HCT116 (cell line): ENCODE measurements at regions not wholly inside any gene's neighbourhood (a gene's known extent, or its start where the extent isn't known, plus 50 kb on each side); places are given as distances from the start of the nearest gene placed in this dataset.

Source experiments
- ATAC-seq: fragments of 200-7000 bp; cut with Tn5 transposase; 2 replicates; pipeline ENCODE4 v1.9.1; 2020; ENCODE audit warnings: mild to moderate bottlenecking, moderate library complexity
- BruUV-seq: library from RNA; stranded (reverse); fragments of 400-500 nt; replicated peaks from 2 replicates; lab custom pipeline; 2021; lab: Mats Ljungman, UMichigan
- CTCF ChIA-PET: fragments of 300-600 bp; sonication (Branson Sonifier 250); formaldehyde crosslinking; loops from one replicate; lab custom pipeline; 2021; ENCODE audit warnings: antibody characterized with exemption; lab: Charles Lee
- POLR2A ChIA-PET: fragments of 300-600, 350-600 bp; sonication (Branson Sonifier 250); formaldehyde crosslinking; loops from one replicate; lab custom pipeline; 2021; ENCODE audit warnings: antibody characterized with exemption; lab: Charles Lee
- RAD21 ChIA-PET, 2 experiments: fragments of 300-600 bp; sonication (Branson Sonifier 250); formaldehyde crosslinking; loops; one replicate each; lab custom pipeline; 2023; ENCODE audit warnings: low total read pairs in 2 of 2; ENCODE audit not compliant: uncharacterized antibody in 2 of 2, unreplicated experiment in 2 of 2, low non-redundant PET in 1 of 2; lab: Charles Lee
- DNase-seq: peaks from one replicate; pipeline ENCODE4 v3.0.0-alpha.2; 2010; ENCODE audit warnings: low read depth, low spot score
- H2AFZ ChIP-seq: fragments of 200-600 bp; shearing (Covaris generic), sonication (generic); 2 replicates; pipeline ENCODE4 v1.6.1; 2017; ENCODE audit warnings: low read depth, mixed run types, mixed read lengths, antibody characterized with exemption, low read length; ENCODE audit not compliant: poor library complexity, severe bottlenecking
- H3K27ac ChIP-seq: 2 replicates; pipeline ENCODE4 v1.5.1; 2012; ENCODE audit warnings: low read depth, low read length
- H3K27me3 ChIP-seq: fragments of 200-600 bp; sonication (generic); 2 replicates; pipeline ENCODE4 v1.6.1; 2016; ENCODE audit warnings: mixed run types, low read length, mixed read lengths; ENCODE audit not compliant: insufficient read depth
- H3K36me3 ChIP-seq, 2 experiments: fragments of 200-500 bp in 1 of 2; fragments of 200-600 bp in 1 of 2; sonication (Bioruptor generic) in 1 of 2; sonication (generic) in 1 of 2; 2 replicates each; pipeline versions ENCODE4 v1.5.1 to v1.6.1; 2014 to 2016; ENCODE audit warnings: low read length in 2 of 2, inconsistent platforms in 1 of 2, mixed read lengths in 1 of 2, mixed run types in 1 of 2; ENCODE audit not compliant: insufficient read depth in 2 of 2, control insufficient read depth in 1 of 2
- H3K4me1 ChIP-seq, 2 experiments: fragments of 200-600 bp in 1 of 2; sonication (generic) in 1 of 2; 2 replicates each; pipeline versions ENCODE4 v1.5.1 to v1.6.1; 2012 to 2017; ENCODE audit warnings: low read length in 2 of 2, inconsistent platforms in 1 of 2, mild to moderate bottlenecking in 1 of 2, mixed read lengths in 1 of 2, mixed run types in 1 of 2, moderate library complexity in 1 of 2; ENCODE audit not compliant: insufficient read depth in 2 of 2, control insufficient read depth in 1 of 2
- H3K4me2 ChIP-seq: fragments of 200-600 bp; sonication (generic); 2 replicates; pipeline ENCODE4 v1.6.1; 2017; ENCODE audit warnings: mixed run types, low read length, mixed read lengths
- H3K4me3 ChIP-seq, 2 experiments: fragments of 200-600 bp in 1 of 2; sonication (generic) in 1 of 2; replicated peaks in 1 of 2; 2 replicates each; pipeline ENCODE4 v1.5.1; 2011 to 2016; ENCODE audit warnings: low read length in 2 of 2, control low read depth in 1 of 2, low read depth in 1 of 2, mild to moderate bottlenecking in 1 of 2, mixed read lengths in 1 of 2, mixed run types in 1 of 2
- H3K79me2 ChIP-seq: fragments of 200-600 bp; sonication (generic); 2 replicates; pipeline ENCODE4 v1.6.1; 2017; ENCODE audit warnings: mild to moderate bottlenecking, mixed run types, low read length, moderate library complexity, mixed read lengths; ENCODE audit not compliant: insufficient read depth
- H3K9ac ChIP-seq: fragments of 200-600 bp; sonication (generic); 2 replicates; pipeline ENCODE4 v1.6.1; 2016; ENCODE audit warnings: low read length, mixed read lengths
- H3K9me2 ChIP-seq: fragments of 200-600 bp; sonication (generic), shearing (Covaris generic); 2 replicates; pipeline ENCODE4 v1.6.1; 2017; ENCODE audit warnings: mixed run types, mild to moderate bottlenecking, moderate library complexity; ENCODE audit not compliant: insufficient read depth
- H3K9me3 ChIP-seq, 2 experiments: fragments of 200-500 bp in 1 of 2; fragments of 200-600 bp in 1 of 2; sonication (Bioruptor generic) in 1 of 2; sonication (generic) in 1 of 2; 2 replicates each; pipeline ENCODE4 v1.6.1; 2014 to 2017; ENCODE audit warnings: low read length in 2 of 2, mixed read lengths in 2 of 2, inconsistent platforms in 1 of 2, low read depth in 1 of 2, mild to moderate bottlenecking in 1 of 2, mixed run types in 1 of 2, moderate library complexity in 1 of 2; ENCODE audit not compliant: control insufficient read depth in 1 of 2, insufficient read depth in 1 of 2
- H4K20me1 ChIP-seq: fragments of 200-600 bp; sonication (generic), shearing (Covaris generic); 2 replicates; pipeline ENCODE4 v1.6.1; 2017; ENCODE audit warnings: mixed run types, mild to moderate bottlenecking, moderate library complexity; ENCODE audit not compliant: insufficient read depth
- CBX3 ChIP-seq: IDR thresholded peaks from 2 replicates; pipeline ENCODE4 v1.6.1; 2012; ENCODE audit warnings: low read depth
- CEBPB ChIP-seq: IDR thresholded peaks from 2 replicates; pipeline ENCODE4 v1.6.1; 2012; ENCODE audit warnings: low read depth
- CTCF ChIP-seq, 3 experiments: fragments of 200-600 bp in 1 of 3; sonication (generic) in 1 of 3; IDR thresholded peaks in 2 of 3; conservative IDR thresholded peaks in 1 of 3; 2 replicates each; pipeline ENCODE4 v1.5.1; 2012 to 2017; ENCODE audit warnings: low read depth in 2 of 3, low read length in 2 of 3, antibody characterized with exemption in 1 of 3, borderline replicate concordance in 1 of 3, control low read depth in 1 of 3, mild to moderate bottlenecking in 1 of 3, mixed read lengths in 1 of 3, mixed run types in 1 of 3, moderate library complexity in 1 of 3; ENCODE audit not compliant: insufficient read depth in 1 of 3
- ELF1 ChIP-seq: IDR thresholded peaks from 2 replicates; pipeline ENCODE4 v1.6.1; 2012; ENCODE audit warnings: low read depth, borderline replicate concordance
- FOSL1 ChIP-seq: IDR thresholded peaks from 2 replicates; pipeline ENCODE4 v1.6.1; 2012; ENCODE audit warnings: low read depth
- MAX ChIP-seq: IDR thresholded peaks from 2 replicates; pipeline ENCODE4 v1.6.1; 2012
- POLR2A ChIP-seq: IDR thresholded peaks from 2 replicates; pipeline ENCODE4 v1.7.0; 2011; ENCODE audit warnings: borderline replicate concordance; ENCODE audit not compliant: insufficient read depth, insufficient read length; ENCODE audit errors: extremely low read depth
- RAD21 ChIP-seq: IDR thresholded peaks from 2 replicates; pipeline ENCODE4 v1.6.1; 2012; ENCODE audit warnings: low read depth, mild to moderate bottlenecking
- REST ChIP-seq: IDR thresholded peaks from 2 replicates; pipeline ENCODE4 v1.6.1; 2012; ENCODE audit warnings: low read depth
- SIN3A ChIP-seq: IDR thresholded peaks from 2 replicates; pipeline ENCODE4 v1.6.1; 2012; ENCODE audit warnings: low read depth
- intact Hi-C: fragments of 100-400 bp; cut with micrococcal nuclease; formaldehyde crosslinking; loops from 2 replicates; pipeline ENCODE4 v1.10.0; 2022

GRCh38 chr14:84013424-84013823, 1516.5 kb upstream of the FLRT2 start:
- H3K79me2 ChIP-seq: no peaks in the 10 kb centered on the region
- ChIA-PET POLR2A (no interaction called here), RAD21 (no interaction called here), CTCF (no interaction called here)
- H3K27ac ChIP-seq: no peak overlapping the region
- no peaks in the 10 kb centered on the region for H4K20me1 ChIP-seq
- H3K9me2 ChIP-seq: no peaks in the 10 kb centered on the region
- intact Hi-C loops: no loop called here
- no peak overlapping the region for H3K9ac ChIP-seq
- no peaks in the 10 kb centered on the region for H3K36me3 ChIP-seq
- no peak overlapping the region for H2AFZ ChIP-seq
- DNase-seq (no peak), ATAC-seq (no peak)
- no TSS peak for BruUV-seq
- no peak overlapping the region for H3K4me2 ChIP-seq
- no peaks in the 10 kb centered on the region for H3K27me3 ChIP-seq
- peaks cover 9 to 24% of the 10 kb centered on the region in 2 experiments; a peak in 2 of 4 replicates for H3K9me3 ChIP-seq
- no peak overlapping the region for H3K4me3 ChIP-seq
- H3K4me1 ChIP-seq: no peaks in the 10 kb centered on the region
- TF ChIP-seq MAX (no peak), POLR2A (no peak), FOSL1 (no peak), SIN3A (no peak), REST (no peak), RAD21 (no peak), CBX3 (no peak), CTCF (IDR thresholded peaks at IDR 0.05 in 2 of 3, conservative IDR thresholded peaks at IDR 0.05 in 1 of 3; ENCODE audit: borderline replicate concordance in 1 of 3, insufficient read depth in 1 of 3, low read depth in 2 of 3, low read length in 2 of 3) (no peak), ELF1 (no peak), CEBPB (no peak)
- TF ChIP-seq, all 23 proteins: peak for 0
